NCI-H146 (cell line): ENCODE measurements at regions not wholly inside any gene's neighbourhood (a gene's known extent, or its start where the extent isn't known, plus 50 kb on each side); places are given as distances from the start of the nearest gene placed in this dataset.
"Not testable (repeated sequence)": the region's sequence is repeated elsewhere in the genome, so short reads cannot be mapped to it uniquely, and the experiment has no call there.

ENCODE experiments used
- DNase-seq: peaks from one replicate; lab custom pipeline; 2025; lab: John Stamatoyannopoulos, UW

DNA sequence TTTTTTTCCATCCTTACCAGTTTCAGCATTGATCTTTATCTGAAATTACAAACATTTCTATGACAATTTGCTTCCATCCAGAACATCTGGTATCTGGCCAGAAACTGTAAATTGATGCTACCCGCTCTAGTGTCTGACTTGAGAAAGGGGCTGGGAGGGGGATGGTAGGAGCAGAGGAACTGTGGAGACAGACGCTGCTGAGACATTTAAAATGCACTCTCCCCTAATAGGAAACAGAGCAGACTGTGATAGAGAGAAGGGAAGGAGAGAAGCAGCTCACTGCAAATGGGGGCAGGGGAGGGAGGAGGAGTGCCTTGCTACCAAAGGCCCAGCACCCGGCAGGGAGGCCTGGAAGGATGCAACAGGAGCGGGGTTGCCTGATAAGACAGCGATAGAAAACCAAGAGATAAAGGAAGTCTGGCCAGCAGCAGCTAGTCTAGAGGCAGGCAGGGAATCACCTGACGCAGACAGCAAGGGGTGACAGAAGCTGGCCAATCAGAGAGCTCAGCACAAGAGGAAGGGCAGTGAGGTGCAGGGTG, 195.5 kb upstream of the NFIA start:
- no peak for DNase-seq

DNA sequence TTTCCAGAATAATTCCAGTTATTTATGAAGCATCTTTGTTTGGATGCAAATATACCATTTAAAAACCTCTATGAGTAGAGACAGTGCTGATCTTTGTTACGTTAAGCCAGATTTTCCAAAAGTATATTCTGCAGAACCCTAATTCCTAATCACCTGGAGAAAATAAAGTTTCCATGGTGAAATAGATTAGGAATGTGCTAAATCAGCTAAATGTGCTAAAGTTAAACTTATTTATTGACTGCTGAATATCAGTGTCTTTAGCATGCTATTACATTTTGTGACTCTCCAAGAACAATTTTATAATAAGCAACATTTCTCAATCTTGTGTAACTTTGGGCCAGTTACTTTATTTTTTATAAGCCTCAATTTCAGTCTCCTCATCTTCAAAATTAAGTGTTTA, 196.3 kb upstream of the NFIA start:
- no peak for DNase-seq

DNA sequence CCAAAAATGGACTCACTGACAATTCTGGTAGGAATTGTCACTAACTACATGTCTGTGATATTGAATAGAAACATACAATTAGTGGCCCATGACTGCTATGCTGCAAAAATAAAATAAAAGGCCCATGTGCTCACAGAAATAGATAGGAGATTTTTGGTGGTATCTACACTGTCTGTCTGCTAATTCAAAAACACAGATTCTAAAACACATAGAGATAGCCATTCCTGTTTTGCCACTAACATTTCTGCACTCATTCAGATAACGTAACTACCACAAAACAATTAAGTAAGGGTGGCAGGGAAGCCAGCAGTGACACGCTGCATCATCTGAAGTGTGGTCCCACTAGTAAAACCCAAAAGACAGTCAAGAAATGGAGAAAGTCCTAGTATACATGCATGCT, 202.2 kb upstream of the NFIA start:
- DNase-seq = no peak

DNA sequence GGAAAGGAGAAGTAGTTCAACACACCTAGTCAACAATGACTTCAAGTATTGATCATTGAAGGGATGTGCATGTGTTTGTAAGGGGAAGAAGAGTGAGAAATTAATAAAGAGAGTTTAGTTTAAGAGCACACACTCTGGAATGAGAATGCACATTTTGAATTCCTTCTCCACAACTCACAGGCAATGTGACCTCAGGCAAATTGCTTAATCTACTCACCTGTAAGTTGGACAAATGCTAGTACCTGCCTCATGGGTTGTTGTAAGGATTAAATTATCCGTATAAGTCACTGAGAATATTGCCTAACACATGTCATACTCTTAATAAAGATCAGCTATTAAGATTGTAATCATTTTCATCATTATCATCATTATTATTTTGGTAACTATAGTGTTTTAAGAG, 204.0 kb upstream of the NFIA start:
- DNase-seq = no peak

DNA sequence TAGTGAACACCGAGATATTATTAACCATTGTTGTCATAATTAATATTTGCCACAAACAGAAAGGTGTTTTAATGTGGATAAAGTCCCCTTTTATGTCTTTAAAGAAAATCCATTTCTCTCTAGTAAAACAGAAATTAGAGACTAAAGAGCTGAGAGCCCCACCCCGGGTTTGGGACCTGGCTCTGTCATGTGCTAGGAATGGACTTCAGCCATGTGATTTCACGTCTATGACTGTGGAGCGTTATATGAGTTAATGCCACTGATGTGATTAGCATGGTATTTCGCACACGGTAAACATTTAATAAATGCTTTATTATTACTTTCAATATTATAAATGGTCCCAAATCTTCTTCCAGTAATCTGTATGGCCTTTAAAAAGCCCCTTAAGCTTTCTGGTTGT, 205.0 kb upstream of the NFIA start:
- no peak for DNase-seq

DNA sequence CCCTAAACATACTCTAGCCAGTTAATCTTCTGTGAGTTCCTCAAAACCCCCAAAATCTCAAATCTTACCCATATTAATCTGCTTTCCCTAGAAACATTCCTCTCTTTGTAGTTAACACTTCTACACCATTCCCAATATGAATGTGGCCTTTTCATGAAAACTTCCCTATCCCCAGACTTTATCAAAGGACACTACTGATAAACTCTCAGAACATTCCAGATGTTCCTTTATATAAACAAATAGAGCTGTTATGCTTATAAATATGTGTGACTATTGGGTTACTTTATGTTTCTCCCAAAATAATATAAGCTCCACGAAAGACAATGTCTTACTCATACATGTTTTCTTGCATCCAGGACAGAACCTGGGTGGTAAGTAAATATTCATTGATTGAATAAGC, 205.4 kb upstream of the NFIA start:
- no peak for DNase-seq

DNA sequence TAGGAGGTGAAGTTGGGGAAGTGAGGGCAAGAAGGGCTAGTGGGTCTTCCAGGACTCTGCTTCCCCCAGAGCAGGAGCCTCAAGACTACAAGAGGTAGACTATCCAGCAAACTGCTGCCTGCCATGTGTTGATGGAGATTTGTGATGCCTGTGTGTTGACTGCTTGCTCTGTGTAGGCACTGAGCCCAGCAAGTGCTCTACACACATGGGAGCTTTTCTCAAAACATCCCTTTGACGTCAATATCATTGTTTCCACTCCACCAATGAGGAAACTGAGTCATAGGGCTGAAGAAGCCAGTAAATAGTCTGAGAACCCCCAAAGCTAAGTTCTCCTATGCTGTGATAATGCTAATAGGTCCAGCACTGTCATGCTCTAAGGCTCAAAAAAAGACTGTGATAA, 207.2 kb upstream of the NFIA start:
- DNase-seq = no peak

DNA sequence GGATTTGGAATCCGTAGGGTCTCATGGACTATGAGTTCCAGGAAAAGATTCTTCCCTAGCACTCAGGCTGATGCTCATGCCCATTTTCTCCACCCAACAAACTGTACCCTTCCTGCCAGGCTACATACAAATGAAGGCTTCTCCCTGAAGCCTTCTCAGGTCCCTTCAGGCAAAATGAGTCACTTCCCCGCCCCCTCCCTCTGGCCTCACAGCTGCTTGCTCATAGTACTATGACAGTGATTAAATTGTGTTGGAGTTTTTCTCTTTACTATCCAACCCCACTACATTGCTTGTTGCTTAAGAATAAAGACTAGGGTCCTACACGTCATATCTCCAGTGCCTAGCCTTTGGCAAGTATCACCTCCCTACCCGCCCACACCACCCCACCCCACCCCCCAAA, 207.6 kb upstream of the NFIA start:
- no peak for DNase-seq

DNA sequence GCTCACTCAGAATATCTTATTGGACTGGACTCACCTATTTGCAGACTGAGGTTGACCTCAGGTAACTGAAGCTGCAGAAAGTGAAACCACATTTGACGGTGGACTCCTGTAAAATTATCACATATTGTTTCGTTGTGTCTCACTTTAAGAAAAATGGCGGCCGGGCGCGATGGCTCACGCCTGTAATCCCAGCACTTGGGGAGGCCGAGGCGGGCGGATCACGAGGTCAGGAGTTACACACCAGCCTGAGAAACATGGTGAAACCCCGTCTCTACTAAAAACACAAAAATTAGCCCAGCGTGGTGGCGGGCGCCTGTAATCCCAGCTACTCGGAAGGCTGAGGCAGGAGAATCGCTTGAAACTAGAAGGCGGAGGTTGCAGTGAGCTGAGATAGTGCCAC, 209.0 kb upstream of the NFIA start:
- DNase-seq = not testable (repeated sequence)

DNA sequence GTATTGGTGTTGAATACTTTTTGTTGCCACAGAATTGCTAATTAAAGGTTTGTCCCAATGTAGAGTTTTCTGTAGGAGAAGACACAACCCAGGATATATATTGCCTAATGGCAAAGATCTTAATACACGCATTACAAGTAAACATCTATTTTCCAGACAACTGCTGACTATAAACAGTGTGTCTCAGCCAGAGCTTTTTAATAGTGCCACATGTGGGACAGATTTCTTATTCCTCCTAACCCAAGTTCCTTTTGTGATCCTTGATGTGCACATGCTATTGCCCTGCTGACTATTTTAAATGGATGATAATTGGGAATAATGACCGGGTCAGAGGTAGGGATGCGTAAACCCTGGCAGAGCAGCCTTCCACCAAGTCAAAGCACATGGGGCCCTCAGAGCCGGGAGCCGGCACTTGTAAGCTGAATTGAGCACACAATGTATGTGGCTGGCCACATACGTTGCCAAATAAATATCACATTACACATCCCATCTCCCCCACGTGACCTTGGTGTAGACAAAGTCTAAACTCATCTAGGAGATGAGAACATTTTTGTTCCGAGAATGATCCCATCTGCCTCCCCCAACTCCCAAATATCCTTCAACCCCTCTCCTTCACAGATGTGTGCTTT, 209.8 kb upstream of the NFIA start:
- DNase-seq = no peak

DNA sequence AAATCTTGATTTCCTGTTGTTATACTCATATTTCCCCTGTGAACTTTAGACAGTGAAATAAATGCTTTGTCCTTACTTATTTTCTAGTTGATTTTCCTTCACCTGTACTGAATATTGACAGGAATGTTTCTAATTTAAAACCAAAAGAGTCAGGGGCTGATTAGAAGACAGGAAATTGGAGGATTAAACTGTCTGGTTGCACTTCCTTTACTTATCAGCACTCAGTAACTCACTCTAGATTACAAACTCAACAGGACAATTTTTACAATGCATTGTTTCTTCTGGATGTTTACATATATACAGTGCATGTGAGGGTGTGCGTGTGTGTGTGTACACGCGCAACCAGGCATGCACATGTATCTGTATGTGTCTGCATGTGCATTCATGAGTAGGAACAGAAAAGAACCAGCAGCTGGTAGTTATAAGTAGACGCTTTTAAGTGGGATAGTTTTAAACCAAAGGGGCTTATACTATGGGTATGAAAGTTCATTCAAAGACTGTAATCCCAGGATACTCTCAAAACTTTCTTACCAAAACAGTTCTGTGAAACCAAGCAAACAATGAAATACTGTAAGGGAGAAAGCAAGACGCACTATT, 212.0 kb upstream of the NFIA start:
- DNase-seq = no peak

DNA sequence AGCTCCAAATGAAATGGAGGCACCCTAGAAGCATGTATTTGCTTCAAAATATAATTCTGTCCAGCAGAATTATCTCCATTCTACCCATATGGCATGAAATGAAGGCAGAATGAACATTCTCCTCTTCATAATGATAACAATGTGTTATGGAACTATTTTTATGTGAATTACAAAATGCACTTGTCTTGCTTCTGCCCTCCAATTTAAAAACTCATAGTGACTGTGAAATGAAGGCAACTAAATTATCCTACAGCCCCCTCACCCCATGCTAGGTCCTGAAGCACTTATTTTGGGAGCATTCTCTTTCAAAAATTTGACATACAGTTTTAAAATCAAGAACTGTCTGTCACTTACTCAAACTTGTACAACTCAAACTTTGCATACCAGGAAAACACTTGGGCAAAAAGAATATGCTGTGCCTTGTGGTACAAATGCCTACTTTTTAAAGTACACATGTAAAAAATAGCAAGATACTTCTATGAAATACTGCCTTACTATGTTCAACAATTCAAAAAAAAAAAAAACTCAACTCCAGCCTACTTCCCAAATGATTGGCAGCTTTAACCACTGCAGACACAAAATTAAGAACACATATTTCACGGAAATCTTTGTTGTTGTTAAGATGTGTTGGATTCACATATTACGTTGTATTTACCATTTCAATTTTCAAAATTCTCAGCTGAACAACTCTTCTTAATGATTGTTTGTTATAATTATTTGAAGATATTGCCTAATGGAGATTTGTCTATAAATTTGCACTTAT, 213.3 kb upstream of the NFIA start:
- no peak for DNase-seq

DNA sequence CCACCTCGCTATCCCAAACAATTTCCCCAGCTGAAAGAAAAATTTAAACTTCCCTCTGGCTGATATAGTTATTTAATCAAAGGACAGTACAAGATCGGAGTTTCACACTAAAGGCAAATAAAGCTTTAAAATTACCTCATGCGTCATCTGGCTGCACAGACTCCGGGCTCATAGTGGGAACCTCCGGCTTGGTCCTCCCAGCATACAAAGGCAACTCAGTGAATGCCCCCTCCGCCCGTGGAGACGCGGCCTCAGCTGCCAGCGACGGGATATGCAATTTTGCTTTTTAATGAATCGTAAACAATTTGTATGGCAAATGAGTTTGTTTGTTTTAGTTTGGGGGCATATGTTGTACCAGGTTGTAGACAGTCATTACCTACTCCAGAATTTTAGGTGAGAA, 214.6 kb upstream of the NFIA start:
- no peak for DNase-seq

DNA sequence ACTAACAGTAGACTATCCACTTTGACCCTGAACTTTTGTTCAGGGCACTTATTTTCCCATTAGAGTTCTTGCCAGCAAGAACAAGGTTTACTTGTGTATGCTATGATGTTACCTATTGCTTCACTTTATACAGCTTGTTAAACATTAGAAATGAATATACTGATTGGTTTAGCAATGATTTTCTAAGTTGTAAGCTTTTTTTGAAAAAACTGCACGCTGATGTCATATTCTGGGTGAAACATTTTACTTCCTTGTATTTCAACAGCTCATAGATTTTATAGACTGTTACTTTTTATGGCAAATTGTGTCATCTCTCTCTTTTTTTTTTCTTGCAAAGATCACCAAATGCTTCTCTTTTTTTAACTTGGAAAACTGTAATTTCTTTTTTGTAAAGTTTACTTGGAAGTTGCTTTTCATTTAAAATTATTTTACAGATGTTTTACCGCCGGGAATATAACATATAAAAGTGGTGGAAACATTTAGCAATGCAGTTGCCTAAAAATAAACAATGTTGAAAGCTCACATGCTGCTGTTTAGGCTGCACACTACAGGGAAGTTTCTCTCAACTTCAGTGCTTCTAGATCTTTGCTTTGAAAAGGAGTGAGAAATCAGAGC, 215.3 kb upstream of the NFIA start:
- no peak for DNase-seq

DNA sequence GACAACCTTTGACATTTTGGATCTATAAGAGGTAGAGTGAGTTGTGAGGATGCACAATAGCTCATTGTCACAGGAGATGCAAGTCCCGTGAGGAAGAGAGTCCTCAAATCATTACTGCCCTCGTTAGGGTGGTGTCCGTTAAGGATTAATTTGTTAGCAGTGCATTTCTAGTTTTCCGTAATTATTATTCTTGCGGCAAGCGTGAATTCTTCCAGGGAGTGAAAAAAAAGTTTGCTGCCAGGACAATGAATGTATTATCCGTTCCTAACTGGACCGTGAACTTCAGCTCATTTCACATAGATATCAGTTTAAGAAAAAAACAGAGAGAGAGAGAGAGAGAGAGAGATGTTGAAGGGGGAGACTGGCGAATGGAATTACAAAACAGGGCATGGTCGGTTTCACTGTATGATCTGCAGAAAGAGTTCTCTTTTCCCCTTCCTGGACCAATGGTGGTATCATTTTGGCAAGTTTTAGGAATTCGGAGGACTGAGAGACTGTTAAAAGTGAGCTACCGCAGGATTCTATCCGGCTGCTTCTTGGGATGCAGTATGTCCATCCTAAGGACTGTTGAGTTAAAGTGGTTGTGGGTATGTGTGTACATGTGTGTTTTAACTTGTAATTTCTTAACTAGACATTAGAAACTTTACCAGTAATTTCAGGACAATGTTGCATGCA, 216.0 kb upstream of the NFIA start:
- DNase-seq = no peak

DNA sequence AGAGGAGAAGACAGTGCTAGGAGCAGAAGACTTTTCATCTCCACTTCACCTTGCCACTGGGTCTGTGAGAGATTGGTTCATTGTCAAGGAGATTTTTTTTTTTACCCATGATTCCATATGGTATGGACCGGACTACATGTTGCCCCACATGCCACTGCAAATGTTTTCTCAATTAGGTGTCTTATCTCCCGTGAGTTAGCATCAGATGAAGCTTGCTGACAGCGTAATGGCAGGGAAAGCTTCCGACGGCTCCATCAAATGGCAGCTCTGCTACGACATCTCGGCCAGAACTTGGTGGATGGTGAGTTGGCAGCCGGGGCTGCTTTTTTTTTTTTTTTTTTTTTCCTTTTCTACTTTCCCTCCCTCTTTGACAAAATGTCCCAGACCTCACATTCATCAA, 217.2 kb upstream of the NFIA start:
- no peak for DNase-seq

DNA sequence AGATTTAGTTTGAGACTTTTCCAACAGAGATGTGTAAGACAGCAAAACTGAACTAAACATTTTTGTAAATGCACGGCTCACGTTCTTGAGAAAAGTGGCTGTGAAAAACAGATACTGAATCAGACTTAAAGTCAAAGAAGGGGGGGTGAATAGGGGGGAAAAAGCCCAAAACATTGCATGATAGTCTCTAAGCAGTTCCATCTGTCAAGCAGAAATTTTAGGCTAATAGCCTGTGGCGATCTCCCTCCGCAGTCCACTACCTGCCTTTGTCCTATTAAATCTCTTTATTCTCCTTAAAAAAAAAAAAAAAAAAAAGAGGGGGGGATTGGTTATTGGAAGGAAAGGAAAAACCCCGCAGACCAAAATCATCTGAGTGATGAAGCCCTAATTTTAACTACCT, 217.6 kb upstream of the NFIA start:
- DNase-seq = no peak

DNA sequence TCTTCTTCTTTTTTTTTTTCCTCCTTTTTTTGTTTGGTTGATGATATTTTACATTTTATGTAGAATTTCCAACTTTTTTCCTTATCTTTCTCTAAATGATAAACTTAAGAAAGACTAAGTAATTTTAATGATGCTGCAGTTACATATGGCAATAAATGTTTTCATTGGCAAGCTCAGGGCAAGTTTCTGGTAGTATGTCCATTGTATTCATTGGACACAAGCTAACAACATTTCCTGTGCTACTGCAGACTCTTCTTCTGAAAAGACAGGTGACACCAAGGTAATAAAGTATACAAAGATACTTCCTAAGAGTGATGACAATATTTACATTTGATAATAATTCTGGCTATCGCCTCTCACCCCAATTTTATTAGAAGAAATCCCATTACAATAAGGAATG, 219.2 kb upstream of the NFIA start:
- no peak for DNase-seq

DNA sequence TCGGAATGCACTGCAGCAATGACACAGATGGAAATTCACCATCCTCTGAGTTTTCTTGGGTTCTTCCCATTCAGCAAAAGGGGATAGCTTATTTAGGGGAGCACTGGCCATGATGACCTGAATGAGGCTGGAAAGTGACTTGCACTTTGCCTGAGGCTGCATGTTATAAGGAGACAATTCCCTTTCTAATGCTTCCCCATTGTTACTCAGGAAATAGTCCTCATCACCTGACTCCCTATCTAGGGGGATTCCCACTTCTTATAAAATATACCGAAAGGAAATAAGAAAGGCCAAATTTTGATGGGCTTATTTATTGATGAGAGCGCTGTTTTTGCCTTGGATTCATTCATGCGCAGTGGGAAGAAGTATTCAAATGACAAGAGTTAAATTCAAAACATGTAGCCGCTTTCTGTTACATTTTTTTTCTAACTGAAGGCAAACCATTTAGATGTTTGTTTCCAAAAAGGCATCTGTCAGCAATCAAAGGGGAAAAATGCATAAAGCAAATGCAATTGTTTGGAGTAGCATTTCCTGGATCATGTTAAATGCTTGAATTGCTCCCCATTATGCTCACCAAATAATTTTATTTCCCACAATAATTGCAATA, 220.3 kb upstream of the NFIA start:
- no peak for DNase-seq

DNA sequence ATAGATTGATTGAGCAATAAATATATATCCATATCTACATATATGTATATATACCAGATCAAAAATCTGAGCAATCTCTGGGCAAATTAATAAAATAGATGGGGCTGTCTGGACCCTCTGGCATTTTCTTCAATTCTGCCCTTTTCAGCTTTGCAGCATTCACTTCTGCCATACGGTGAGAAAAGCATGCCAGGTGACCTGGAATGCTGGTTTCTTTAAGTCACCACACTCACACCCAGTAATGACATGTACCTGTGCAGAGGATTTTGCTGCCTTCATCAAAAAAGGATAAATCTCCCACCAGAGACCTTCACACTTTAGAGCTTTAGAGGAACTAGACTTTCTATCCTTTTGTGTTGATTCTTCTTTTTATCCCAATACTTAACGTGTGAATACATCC, 223.2 kb upstream of the NFIA start:
- no peak for DNase-seq

DNA sequence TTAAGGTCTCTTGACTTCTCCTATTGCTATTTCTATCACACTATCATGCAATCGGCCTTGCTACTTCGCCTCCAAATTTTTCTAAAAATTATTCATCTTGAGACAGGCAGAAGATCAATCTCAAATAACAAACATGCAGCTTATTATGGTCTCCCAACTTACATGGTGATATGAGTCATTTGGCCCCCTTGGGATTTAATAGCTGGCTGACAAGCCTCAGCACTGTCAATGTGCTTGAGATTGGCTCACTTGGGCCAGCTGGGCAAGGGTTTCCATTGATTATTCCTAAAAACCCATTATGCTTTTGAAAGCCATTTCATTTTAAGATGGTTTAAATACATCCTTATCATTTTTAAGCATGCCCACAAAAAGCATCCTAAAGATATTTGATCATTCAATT, 224.5 kb upstream of the NFIA start:
- no peak for DNase-seq

DNA sequence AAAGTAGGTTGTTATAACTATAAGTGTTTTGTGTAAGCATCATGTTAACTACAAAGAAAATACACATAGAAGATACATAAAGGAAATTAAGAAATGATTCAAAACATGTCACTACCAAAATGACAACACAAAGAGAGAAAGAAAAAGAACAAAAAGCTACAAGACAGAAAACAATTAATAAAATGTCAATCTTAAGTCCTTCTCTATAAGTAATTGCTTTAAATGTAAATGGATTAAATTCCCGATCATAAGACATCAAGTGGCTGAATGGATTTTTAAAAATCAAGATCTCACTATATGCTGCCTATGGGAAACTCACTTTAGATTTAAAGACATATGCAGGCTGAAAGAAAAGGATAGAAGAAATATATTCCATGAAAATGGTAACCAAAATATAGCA, 232.3 kb upstream of the NFIA start:
- DNase-seq = no peak
